ENCODE measurements at regions not wholly inside any gene's neighbourhood (a gene's known extent, or its start where the extent isn't known, plus 50 kb on each side); places are given as distances from the start of the nearest gene placed in this dataset.

DNA sequence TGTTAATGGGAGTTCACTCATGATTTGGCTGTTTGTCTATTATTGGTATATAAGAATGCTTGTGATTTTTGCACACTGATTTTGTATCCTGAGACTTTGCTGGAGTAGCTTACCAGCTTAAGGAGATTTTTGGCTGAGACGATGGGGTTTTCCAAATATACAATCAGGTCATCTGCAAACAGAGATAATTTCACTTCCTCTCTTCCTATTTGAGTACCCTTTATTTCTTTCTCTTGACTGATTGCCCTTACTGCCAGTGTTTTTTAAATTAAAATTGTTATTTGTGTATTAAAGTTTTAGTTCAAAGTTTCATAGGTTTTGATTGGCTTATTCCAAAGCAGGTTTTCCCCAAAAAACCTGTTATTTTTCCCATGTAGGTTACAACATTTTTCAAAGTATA is 390.5 kb upstream of the RBMS3 start:
- Mint-ChIP-seq H3K36me3 (ENCODE audit: low read depth) (no peaks in the 10 kb centered on the region), H3K4me3 (ENCODE audit: unreplicated experiment) (no peak overlapping the region), H3K27me3 (ENCODE audit: low read depth) (peaks cover 3% of the 10 kb centered on the region), H3K9me3 (ENCODE audit: low read depth) (no peaks in the 10 kb centered on the region), H3K27ac (ENCODE audit: unreplicated experiment) (no peak overlapping the region), H3K4me1 (ENCODE audit: low read depth) (no peaks in the 10 kb centered on the region)
- DNase-seq (ENCODE audit: low spot score), result no peak
- TF ChIP-seq, protein P1, sequence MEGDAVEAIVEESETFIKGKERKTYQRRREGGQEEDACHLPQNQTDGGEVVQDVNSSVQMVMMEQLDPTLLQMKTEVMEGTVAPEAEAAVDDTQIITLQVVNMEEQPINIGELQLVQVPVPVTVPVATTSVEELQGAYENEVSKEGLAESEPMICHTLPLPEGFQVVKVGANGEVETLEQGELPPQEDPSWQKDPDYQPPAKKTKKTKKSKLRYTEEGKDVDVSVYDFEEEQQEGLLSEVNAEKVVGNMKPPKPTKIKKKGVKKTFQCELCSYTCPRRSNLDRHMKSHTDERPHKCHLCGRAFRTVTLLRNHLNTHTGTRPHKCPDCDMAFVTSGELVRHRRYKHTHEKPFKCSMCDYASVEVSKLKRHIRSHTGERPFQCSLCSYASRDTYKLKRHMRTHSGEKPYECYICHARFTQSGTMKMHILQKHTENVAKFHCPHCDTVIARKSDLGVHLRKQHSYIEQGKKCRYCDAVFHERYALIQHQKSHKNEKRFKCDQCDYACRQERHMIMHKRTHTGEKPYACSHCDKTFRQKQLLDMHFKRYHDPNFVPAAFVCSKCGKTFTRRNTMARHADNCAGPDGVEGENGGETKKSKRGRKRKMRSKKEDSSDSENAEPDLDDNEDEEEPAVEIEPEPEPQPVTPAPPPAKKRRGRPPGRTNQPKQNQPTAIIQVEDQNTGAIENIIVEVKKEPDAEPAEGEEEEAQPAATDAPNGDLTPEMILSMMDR (IDR thresholded peaks at IDR 0.05), result no peak

GRCh38 chr3:28891485-28891884 is 389.4 kb upstream of the RBMS3 start:
- Mint-ChIP-seq H3K27ac (ENCODE audit: unreplicated experiment) (no peak overlapping the region), H3K36me3 (ENCODE audit: low read depth) (no peaks in the 10 kb centered on the region), H3K4me3 (ENCODE audit: unreplicated experiment) (no peak overlapping the region), H3K27me3 (ENCODE audit: low read depth) (peaks cover 3% of the 10 kb centered on the region), H3K9me3 (ENCODE audit: low read depth) (no peaks in the 10 kb centered on the region), H3K4me1 (ENCODE audit: low read depth) (no peaks in the 10 kb centered on the region)
- DNase-seq (ENCODE audit: low spot score), result no peak
- TF ChIP-seq, protein P1 (IDR thresholded peaks at IDR 0.05), result no peak

DNA sequence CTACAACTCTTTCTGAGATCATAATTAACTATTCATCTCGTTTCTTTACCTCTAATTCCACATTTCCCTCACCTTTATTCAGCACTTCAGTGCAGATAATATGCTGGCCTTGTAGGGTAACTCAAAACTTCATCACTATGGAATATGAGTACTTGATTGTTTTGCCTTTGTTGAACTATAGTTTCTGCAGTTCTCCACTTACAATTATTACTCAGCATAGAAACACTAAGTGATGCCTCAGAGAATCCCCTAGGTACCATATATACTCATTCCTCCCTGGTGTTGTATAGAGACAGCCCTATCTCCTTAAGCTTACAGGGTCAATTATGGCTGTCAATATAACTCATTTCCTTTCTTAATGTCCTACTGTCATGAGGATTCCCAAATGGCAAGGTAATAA is 380.6 kb upstream of the RBMS3 start:
- H3K36me3 Mint-ChIP-seq (ENCODE audit: low read depth), result no peaks in the 10 kb centered on the region

DNA sequence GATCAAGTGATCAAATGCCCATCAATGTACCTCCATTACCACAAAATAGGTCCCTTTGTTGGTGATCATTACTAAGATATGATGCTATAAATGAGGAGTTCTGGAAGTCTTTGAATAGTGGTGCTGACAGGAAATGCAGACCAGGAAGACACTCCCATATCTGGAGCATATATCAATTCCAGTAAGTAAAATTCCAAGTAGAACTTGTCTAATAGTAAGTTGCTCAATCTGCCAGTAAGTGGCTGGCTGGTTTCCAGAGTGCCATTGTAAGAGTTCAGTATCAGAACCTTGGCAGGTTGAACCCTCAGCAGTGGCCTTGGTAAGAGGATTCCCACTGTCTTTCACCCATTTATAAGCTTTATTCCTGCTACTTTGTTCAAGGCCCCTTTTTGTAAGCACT is 379.9 kb upstream of the RBMS3 start:
- H3K36me3 Mint-ChIP-seq (ENCODE audit: low read depth), result no peaks in the 10 kb centered on the region
- H3K4me1 Mint-ChIP-seq (ENCODE audit: low read depth), result no peaks in the 10 kb centered on the region
- no peak for DNase-seq (ENCODE audit: low spot score)
- H3K27me3 Mint-ChIP-seq (ENCODE audit: low read depth), result no peaks in the 10 kb centered on the region
- H3K27ac Mint-ChIP-seq (ENCODE audit: unreplicated experiment), result no peak overlapping the region
- TF ChIP-seq, protein P1 (IDR thresholded peaks at IDR 0.05), result no peak
- no peak overlapping the region for H3K4me3 Mint-ChIP-seq (ENCODE audit: unreplicated experiment)
- H3K9me3 Mint-ChIP-seq (ENCODE audit: low read depth), result peaks cover 8% of the 10 kb centered on the region

More for the DNA sequence above, 380.6 kb upstream of the RBMS3 start:
- Mint-ChIP-seq H3K27ac (ENCODE audit: unreplicated experiment) (no peak overlapping the region), H3K4me3 (ENCODE audit: unreplicated experiment) (no peak overlapping the region), H3K4me1 (ENCODE audit: low read depth) (no peaks in the 10 kb centered on the region), H3K27me3 (ENCODE audit: low read depth) (no peaks in the 10 kb centered on the region), H3K9me3 (ENCODE audit: low read depth) (peaks cover 8% of the 10 kb centered on the region)
- TF ChIP-seq, protein P1 (IDR thresholded peaks at IDR 0.05), result no peak
- no peak for DNase-seq (ENCODE audit: low spot score)

DNA sequence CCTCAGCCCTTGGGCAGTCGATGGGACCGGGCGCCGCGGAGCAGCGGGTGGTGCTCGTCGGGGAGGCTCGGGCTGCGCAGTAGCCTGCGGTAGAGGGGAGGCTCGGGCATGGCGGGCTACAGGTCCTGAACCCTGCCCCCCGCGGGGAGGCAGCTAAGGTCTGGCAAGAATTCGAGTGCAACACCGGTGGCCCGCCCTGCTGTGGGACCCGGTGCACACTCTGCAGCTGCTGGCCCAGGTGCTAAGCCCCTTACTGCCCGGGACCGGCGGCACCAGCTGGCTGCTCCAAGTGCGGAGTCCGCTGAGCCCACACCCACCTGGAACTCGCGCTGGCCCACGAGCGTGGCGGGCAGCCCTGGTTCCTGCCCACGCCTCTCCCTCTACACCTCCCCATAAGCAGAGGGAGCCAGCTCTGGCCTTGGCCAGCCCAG is 377.7 kb upstream of the RBMS3 start:
- DNase-seq (ENCODE audit: low spot score), result peak; percentile 93
- Mint-ChIP-seq H3K27ac (ENCODE audit: unreplicated experiment) (no peak overlapping the region), H3K4me3 (ENCODE audit: unreplicated experiment) (no peak overlapping the region), H3K9me3 (ENCODE audit: low read depth) (peaks cover 3% of the 10 kb centered on the region), H3K27me3 (ENCODE audit: low read depth) (no peaks in the 10 kb centered on the region), H3K4me1 (ENCODE audit: low read depth) (no peaks in the 10 kb centered on the region), H3K36me3 (ENCODE audit: low read depth) (no peaks in the 10 kb centered on the region)
- TF ChIP-seq, protein P1 (IDR thresholded peaks at IDR 0.05), result no peak

Data from chondrocyte (in vitro differentiated cells).